Body of pancreas (tissue), 4 donors: ENCODE measurements at regions not wholly inside any gene's neighbourhood (a gene's known extent, or its start where the extent isn't known, plus 50 kb on each side); places are given as distances from the start of the nearest gene placed in this dataset.

Experiments
- ATAC-seq: fragments of 150-250 bp; one replicate; pipeline ENCODE4 v1.9.1; 2016
- DNase-seq, 4 donors: peaks; one replicate each; pipeline ENCODE4 v3.0.0-alpha.2; 2019
- H3K27ac ChIP-seq, 4 donors: fragments of 200-600 bp; sonication (generic); 1 replicate in 3 of 4; 2 replicates in 1 of 4; pipeline versions ENCODE4 v1.5.1 to v1.6.1; 2016 to 2019; ENCODE audit warnings: mild to moderate bottlenecking in 1 of 4, mixed read lengths in 1 of 4, moderate library complexity in 1 of 4
- H3K27me3 ChIP-seq, 2 donors: fragments of 200-600 bp; sonication (generic); one replicate each; pipeline ENCODE4 v1.6.0; 2016; ENCODE audit warnings: mild to moderate bottlenecking in 1 of 2
- H3K36me3 ChIP-seq, 2 donors: fragments of 200-600 bp; sonication (generic); replicated peaks in 1 of 2; 2 replicates each; pipeline ENCODE4 v1.5.1; 2016; ENCODE audit warnings: low read depth in 2 of 2; ENCODE audit not compliant: insufficient read depth in 1 of 2
- H3K4me1 ChIP-seq: fragments of 200-600 bp; sonication (generic); one replicate; pipeline ENCODE4 v1.6.0; 2016
- H3K4me3 ChIP-seq, 2 donors: fragments of 200-600 bp; sonication (generic); 1 replicate in 1 of 2; 2 replicates in 1 of 2; pipeline ENCODE4 v1.5.1; 2016 to 2019
- H3K9me3 ChIP-seq, 3 donors: fragments of 200-600 bp; sonication (generic); 1 replicate in 2 of 3; 2 replicates in 1 of 3; pipeline ENCODE4 v1.5.1; 2016
- CTCF ChIP-seq, 7 experiments: fragments of 450-650 bp in 4 of 7; fragments of 200-600 bp in 3 of 7; sonication (generic) in 3 of 7; IDR thresholded peaks; one replicate each; pipeline ENCODE4 v1.5.1; 2016 to 2019; ENCODE audit warnings: antibody characterized with exemption in 7 of 7
- POLR2A ChIP-seq, 3 donors: fragments of 450-650 bp; IDR thresholded peaks; one replicate each; pipeline ENCODE4 v1.6.1; 2016; ENCODE audit warnings: antibody characterized with exemption in 3 of 3, mild to moderate bottlenecking in 2 of 3
- WGBS, 2 donors: methylation state at CpG; one replicate each; pipeline ENCODE4 v1.1.5; 2017; 5-methylcytosine and 5-hydroxymethylcytosine counted together
- intact Hi-C: fragments of 100-400 bp; cut with DNase I; formaldehyde crosslinking; loops from one replicate; pipeline ENCODE4 v1.15.1; 2023

GRCh38 chr14:54314365-54315104 lies 82.3 kb upstream of the CDKN3 start:
- no peaks in the 10 kb centered on the region for H3K27me3 ChIP-seq
- 75 to 86% methylated on average over 11 of the region's 11 CpGs for WGBS, 2 donors
- no peaks in the 10 kb centered on the region for H3K9me3 ChIP-seq
- no peak for DNase-seq
- no peak for ATAC-seq
- no peaks in the 10 kb centered on the region for H3K4me1 ChIP-seq
- intact Hi-C loops, result no loop called here
- no peak overlapping the region for H3K4me3 ChIP-seq
- TF ChIP-seq CTCF (IDR thresholded peaks at IDR 0.05) (no peak), POLR2A (IDR thresholded peaks at IDR 0.05) (no peak)
- H3K36me3 ChIP-seq, result no peaks in the 10 kb centered on the region
- no peak overlapping the region for H3K27ac ChIP-seq

- Histone ChIP-seq H3K9me3 (no peaks in the 10 kb centered on the region), H3K4me1 (no peaks in the 10 kb centered on the region), H3K4me3 (no peak overlapping the region), H3K27ac (no peak overlapping the region), H3K36me3 (no peaks in the 10 kb centered on the region), H3K27me3 (no peaks in the 10 kb centered on the region)
- intact Hi-C loops, result no loop called here
- DNase-seq (no peak), ATAC-seq (no peak)
- 92% methylated on average over 10 of the region's 10 CpGs for WGBS, 2 donors
- TF ChIP-seq POLR2A (IDR thresholded peaks at IDR 0.05) (no peak), CTCF (IDR thresholded peaks at IDR 0.05) (no peak)
These were observed 80.2 kb upstream of the CDKN3 start for GRCh38 chr14:54316652-54317051.

GRCh38 chr14:54317391-54317790 lies 79.4 kb upstream of the CDKN3 start:
- Histone ChIP-seq H3K4me1 (no peaks in the 10 kb centered on the region), H3K9me3 (no peaks in the 10 kb centered on the region), H3K4me3 (no peak overlapping the region), H3K36me3 (no peaks in the 10 kb centered on the region), H3K27me3 (no peaks in the 10 kb centered on the region), H3K27ac (no peak overlapping the region)
- TF ChIP-seq POLR2A (IDR thresholded peaks at IDR 0.05), result no peak
- TF ChIP-seq CTCF (IDR thresholded peaks at IDR 0.05), result no peak
- DNase-seq, result no peak
- intact Hi-C loops, result no loop called here
- ATAC-seq, result no peak
- 58 to 80% methylated on average over 4 of the region's 4 CpGs for WGBS, 2 donors

- intact Hi-C loops, result no loop called here
- Histone ChIP-seq H3K27me3 (no peaks in the 10 kb centered on the region), H3K4me3 (no peak overlapping the region), H3K9me3 (no peaks in the 10 kb centered on the region), H3K27ac (no peak overlapping the region), H3K4me1 (no peaks in the 10 kb centered on the region), H3K36me3 (no peaks in the 10 kb centered on the region)
- WGBS, 2 donors, result 77 to 85% methylated on average over 7 of the region's 7 CpGs
- ATAC-seq (no peak), DNase-seq (no peak)
- TF ChIP-seq POLR2A (IDR thresholded peaks at IDR 0.05) (no peak), CTCF (IDR thresholded peaks at IDR 0.05) (no peak)
These were observed 74.6 kb upstream of the CDKN3 start for GRCh38 chr14:54322246-54322645.

- intact Hi-C loops, result no loop called here
- 84 to 87% methylated on average over 5 of the region's 5 CpGs for WGBS, 2 donors
- DNase-seq, result no peak
These were observed 74.0 kb upstream of the CDKN3 start for GRCh38 chr14:54322701-54323337.

More at GRCh38 chr14:54322701-54323337, 74.0 kb upstream of the CDKN3 start:
- ATAC-seq, result no peak
- no peaks in the 10 kb centered on the region for H3K27me3 ChIP-seq
- no peak overlapping the region for H3K27ac ChIP-seq
- H3K36me3 ChIP-seq, result no peaks in the 10 kb centered on the region
- TF ChIP-seq POLR2A (IDR thresholded peaks at IDR 0.05) (no peak), CTCF (IDR thresholded peaks at IDR 0.05) (no peak)
- no peaks in the 10 kb centered on the region for H3K9me3 ChIP-seq
- H3K4me3 ChIP-seq, result no peak overlapping the region
- no peaks in the 10 kb centered on the region for H3K4me1 ChIP-seq
